ENCODE measurements at regions not wholly inside any gene's neighbourhood (a gene's known extent, or its start where the extent isn't known, plus 50 kb on each side); places are given as distances from the start of the nearest gene placed in this dataset.

DNA sequence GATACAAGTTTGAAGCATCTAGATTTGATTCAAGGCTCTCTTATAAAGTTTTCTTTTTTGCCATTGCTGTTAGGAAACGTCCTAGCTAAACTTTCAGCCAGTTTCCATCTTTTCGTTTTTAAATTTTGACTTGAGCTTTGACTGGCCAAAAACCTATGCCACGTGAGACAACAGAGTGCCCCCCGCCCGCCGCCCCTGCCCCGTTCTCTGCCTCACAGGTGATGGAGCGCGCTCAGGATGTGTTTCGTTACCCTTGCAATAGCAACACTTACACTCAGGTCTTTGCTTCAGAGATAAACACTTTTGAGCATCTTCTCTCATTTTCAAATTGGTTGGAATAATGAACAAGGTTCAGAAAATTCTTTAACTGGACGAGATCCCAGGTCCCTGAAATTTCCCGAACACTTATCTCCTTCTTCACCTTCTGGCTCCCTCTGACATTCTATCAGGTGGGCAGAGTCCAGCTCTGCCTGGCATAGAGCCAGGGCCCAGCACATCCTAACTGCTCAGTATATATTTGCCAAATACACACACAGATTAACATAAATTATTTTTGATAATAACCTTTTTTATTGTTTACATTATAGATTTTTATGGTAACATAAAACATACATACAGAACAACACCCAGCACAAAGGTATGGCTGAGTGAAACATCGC lies 301.1 kb downstream of the IRS2 start:
- H3K9me2 ChIP-seq (ENCODE audit: insufficient read depth) = no peaks in the 10 kb centered on the region
- no peak for DNase-seq (ENCODE audit: low read depth, low spot score)
- ChIA-PET RAD21 (ENCODE audit: low non-redundant PET in 1 of 2, low total read pairs in 2 of 2, uncharacterized antibody in 2 of 2, unreplicated experiment in 2 of 2) (no interaction called here), CTCF (no interaction called here), POLR2A (no interaction called here)
- no peaks in the 10 kb centered on the region for H3K9me3 ChIP-seq (ENCODE audit: control insufficient read depth in 1 of 2, insufficient read depth in 1 of 2, low read depth in 1 of 2, low read length in 2 of 2)
- no peaks in the 10 kb centered on the region for H3K36me3 ChIP-seq (ENCODE audit: control insufficient read depth in 1 of 2, insufficient read depth in 2 of 2, low read length in 2 of 2)
- no TSS peak for BruUV-seq (replicated peaks)
- no peak overlapping the region for H3K9ac ChIP-seq (ENCODE audit: low read length)
- H4K20me1 ChIP-seq (ENCODE audit: insufficient read depth) = no peaks in the 10 kb centered on the region
- H3K27me3 ChIP-seq (ENCODE audit: insufficient read depth, low read length) = no peaks in the 10 kb centered on the region
- ATAC-seq = no peak
- no peaks in the 10 kb centered on the region for H3K79me2 ChIP-seq (ENCODE audit: insufficient read depth, low read length)
- TF ChIP-seq, protein P1, sequence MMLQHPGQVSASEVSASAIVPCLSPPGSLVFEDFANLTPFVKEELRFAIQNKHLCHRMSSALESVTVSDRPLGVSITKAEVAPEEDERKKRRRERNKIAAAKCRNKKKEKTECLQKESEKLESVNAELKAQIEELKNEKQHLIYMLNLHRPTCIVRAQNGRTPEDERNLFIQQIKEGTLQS (IDR thresholded peaks at IDR 0.05) = no peak
- TF ChIP-seq, protein P2, sequence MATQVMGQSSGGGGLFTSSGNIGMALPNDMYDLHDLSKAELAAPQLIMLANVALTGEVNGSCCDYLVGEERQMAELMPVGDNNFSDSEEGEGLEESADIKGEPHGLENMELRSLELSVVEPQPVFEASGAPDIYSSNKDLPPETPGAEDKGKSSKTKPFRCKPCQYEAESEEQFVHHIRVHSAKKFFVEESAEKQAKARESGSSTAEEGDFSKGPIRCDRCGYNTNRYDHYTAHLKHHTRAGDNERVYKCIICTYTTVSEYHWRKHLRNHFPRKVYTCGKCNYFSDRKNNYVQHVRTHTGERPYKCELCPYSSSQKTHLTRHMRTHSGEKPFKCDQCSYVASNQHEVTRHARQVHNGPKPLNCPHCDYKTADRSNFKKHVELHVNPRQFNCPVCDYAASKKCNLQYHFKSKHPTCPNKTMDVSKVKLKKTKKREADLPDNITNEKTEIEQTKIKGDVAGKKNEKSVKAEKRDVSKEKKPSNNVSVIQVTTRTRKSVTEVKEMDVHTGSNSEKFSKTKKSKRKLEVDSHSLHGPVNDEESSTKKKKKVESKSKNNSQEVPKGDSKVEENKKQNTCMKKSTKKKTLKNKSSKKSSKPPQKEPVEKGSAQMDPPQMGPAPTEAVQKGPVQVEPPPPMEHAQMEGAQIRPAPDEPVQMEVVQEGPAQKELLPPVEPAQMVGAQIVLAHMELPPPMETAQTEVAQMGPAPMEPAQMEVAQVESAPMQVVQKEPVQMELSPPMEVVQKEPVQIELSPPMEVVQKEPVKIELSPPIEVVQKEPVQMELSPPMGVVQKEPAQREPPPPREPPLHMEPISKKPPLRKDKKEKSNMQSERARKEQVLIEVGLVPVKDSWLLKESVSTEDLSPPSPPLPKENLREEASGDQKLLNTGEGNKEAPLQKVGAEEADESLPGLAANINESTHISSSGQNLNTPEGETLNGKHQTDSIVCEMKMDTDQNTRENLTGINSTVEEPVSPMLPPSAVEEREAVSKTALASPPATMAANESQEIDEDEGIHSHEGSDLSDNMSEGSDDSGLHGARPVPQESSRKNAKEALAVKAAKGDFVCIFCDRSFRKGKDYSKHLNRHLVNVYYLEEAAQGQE (IDR thresholded peaks at IDR 0.05; ENCODE audit: low read depth) = no peak
- TF ChIP-seq ZFX (IDR thresholded peaks at IDR 0.05) (no peak), EGR1 (IDR thresholded peaks at IDR 0.05; ENCODE audit: low read depth) (no peak), TCF7L2 (IDR thresholded peaks at IDR 0.05; ENCODE audit: borderline replicate concordance, extremely low read depth, insufficient read depth, insufficient read length) (no peak), SP1 (IDR thresholded peaks at IDR 0.05; ENCODE audit: low read depth) (no peak), ZBTB33 (IDR thresholded peaks at IDR 0.05; ENCODE audit: extremely low read depth, insufficient replicate concordance, low read length) (no peak), YY1 (IDR thresholded peaks at IDR 0.05; ENCODE audit: extremely low read depth, insufficient replicate concordance, low read depth, low read length) (no peak), EZH2 (IDR thresholded peaks at IDR 0.05) (no peak), CEBPB (IDR thresholded peaks at IDR 0.05; ENCODE audit: low read depth) (no peak), SRF (IDR thresholded peaks at IDR 0.05; ENCODE audit: low read depth) (no peak), RAD21 (IDR thresholded peaks at IDR 0.05; ENCODE audit: low read depth) (no peak), CBX3 (IDR thresholded peaks at IDR 0.05; ENCODE audit: low read depth) (no peak), JUND (IDR thresholded peaks at IDR 0.05) (no peak)
- TF ChIP-seq, protein P3, sequence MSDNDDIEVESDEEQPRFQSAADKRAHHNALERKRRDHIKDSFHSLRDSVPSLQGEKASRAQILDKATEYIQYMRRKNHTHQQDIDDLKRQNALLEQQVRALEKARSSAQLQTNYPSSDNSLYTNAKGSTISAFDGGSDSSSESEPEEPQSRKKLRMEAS (IDR thresholded peaks at IDR 0.05) = no peak
- H3K4me3 ChIP-seq (replicated peaks in 1 of 2; ENCODE audit: low read depth in 1 of 2, low read length in 2 of 2) = no peak overlapping the region
- H2AFZ ChIP-seq (ENCODE audit: low read depth, low read length, poor library complexity, severe bottlenecking) = no peak overlapping the region
- no peak overlapping the region for H3K4me2 ChIP-seq (ENCODE audit: low read length)
- H3K27ac ChIP-seq (ENCODE audit: low read depth, low read length) = no peak overlapping the region
- no peaks in the 10 kb centered on the region for H3K4me1 ChIP-seq (ENCODE audit: control insufficient read depth in 1 of 2, insufficient read depth in 2 of 2, low read length in 2 of 2)
- intact Hi-C loops (cut with micrococcal nuclease) = no loop called here

All from HCT116 (cell line).